Memory B cell (primary cell): ENCODE measurements at regions not wholly inside any gene's neighbourhood (a gene's known extent, or its start where the extent isn't known, plus 50 kb on each side); places are given as distances from the start of the nearest gene placed in this dataset.

Experiments used
- ATAC-seq: fragments of 150-1000 bp; cut with Tn5 transposase; 2 replicates; pipeline ENCODE4 v1.10.0; 2021; ENCODE audit warnings: low read depth, mild to moderate bottlenecking, moderate library complexity
- DNase-seq, 2 donors: peaks; one replicate each; pipeline ENCODE4 v3.0.0; 2022; ENCODE audit warnings: low spot score in 2 of 2
- H3K27ac Mint-ChIP-seq: one replicate; pipeline ENCODE4 v1.8.0; 2022; ENCODE audit warnings: mild to moderate bottlenecking, moderate library complexity, mixed read lengths
- H3K27me3 Mint-ChIP-seq: one replicate; pipeline ENCODE4 v1.8.0; 2022; ENCODE audit warnings: mixed read lengths
- H3K36me3 Mint-ChIP-seq: one replicate; pipeline ENCODE4 v1.8.0; 2022; ENCODE audit warnings: mild to moderate bottlenecking, mixed read lengths
- H3K4me1 Mint-ChIP-seq: one replicate; pipeline ENCODE4 v1.8.0; 2022; ENCODE audit warnings: mixed read lengths
- H3K4me3 Mint-ChIP-seq: one replicate; pipeline ENCODE4 v1.8.0; 2022; ENCODE audit warnings: mild to moderate bottlenecking, moderate library complexity, mixed read lengths
- H3K9me3 Mint-ChIP-seq: one replicate; pipeline ENCODE4 v1.8.0; 2022; ENCODE audit warnings: mixed read lengths

- DNase-seq (peak; percentile 32 to 53), ATAC-seq (peak; percentile 99)
- Mint-ChIP-seq H3K27ac (peak overlapping the region; percentile 45), H3K4me1 (peaks cover 9% of the 10 kb centered on the region), H3K36me3 (no peaks in the 10 kb centered on the region), H3K9me3 (no peaks in the 10 kb centered on the region), H3K4me3 (no peak overlapping the region), H3K27me3 (peaks cover 22% of the 10 kb centered on the region)
These were observed 174.3 kb upstream of the TNRC6C start for GRCh38 chr17:77783991-77784820.

DNA sequence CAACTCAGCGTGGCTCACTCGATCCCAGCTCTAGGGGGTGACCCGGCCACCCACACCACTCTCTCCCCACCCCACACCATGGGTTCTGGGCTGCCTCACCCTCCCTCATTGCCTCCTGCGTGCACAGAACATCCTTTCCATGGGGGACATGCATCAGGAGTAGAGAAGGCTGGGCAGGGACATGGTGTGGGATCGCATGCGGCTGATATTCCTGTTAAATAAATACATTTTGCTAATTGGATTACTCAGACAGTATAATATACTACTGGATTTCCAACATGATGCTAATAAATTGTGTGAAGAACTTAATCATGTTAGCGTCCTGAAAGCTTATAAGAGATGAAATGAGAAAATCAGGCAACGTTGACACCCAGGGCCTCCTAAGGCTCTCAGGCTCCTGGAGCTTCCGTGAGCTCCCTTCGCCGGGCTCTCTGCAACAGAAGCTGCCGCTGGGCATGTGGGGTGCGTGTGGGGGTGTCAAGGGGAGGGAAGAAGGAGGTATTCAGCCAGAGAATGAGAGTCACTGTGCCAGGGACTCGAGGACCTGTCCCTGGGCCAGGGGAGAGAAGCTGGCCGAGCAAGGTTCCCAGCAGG lies 173.1 kb upstream of the TNRC6C start:
- ATAC-seq (no peak), DNase-seq (no peak)
- Mint-ChIP-seq H3K4me3 (no peak overlapping the region), H3K9me3 (no peaks in the 10 kb centered on the region), H3K4me1 (peaks cover 9% of the 10 kb centered on the region), H3K27me3 (peaks cover 26% of the 10 kb centered on the region), H3K36me3 (no peaks in the 10 kb centered on the region), H3K27ac (no peak overlapping the region)

GRCh38 chr17:77786090-77786489 lies 172.4 kb upstream of the TNRC6C start:
- Mint-ChIP-seq H3K27ac (no peak overlapping the region), H3K36me3 (no peaks in the 10 kb centered on the region), H3K4me3 (no peak overlapping the region), H3K27me3 (peaks cover 27% of the 10 kb centered on the region), H3K9me3 (no peaks in the 10 kb centered on the region), H3K4me1 (peaks cover 9% of the 10 kb centered on the region)
- ATAC-seq (no peak), DNase-seq (no peak)

GRCh38 chr17:77786740-77787505 lies 171.6 kb upstream of the TNRC6C start:
- Mint-ChIP-seq H3K27ac (no peak overlapping the region), H3K27me3 (peaks cover 24% of the 10 kb centered on the region), H3K9me3 (no peaks in the 10 kb centered on the region), H3K4me3 (no peak overlapping the region), H3K36me3 (no peaks in the 10 kb centered on the region), H3K4me1 (peaks cover 7% of the 10 kb centered on the region)
- no peak for DNase-seq
- ATAC-seq: no peak

DNA sequence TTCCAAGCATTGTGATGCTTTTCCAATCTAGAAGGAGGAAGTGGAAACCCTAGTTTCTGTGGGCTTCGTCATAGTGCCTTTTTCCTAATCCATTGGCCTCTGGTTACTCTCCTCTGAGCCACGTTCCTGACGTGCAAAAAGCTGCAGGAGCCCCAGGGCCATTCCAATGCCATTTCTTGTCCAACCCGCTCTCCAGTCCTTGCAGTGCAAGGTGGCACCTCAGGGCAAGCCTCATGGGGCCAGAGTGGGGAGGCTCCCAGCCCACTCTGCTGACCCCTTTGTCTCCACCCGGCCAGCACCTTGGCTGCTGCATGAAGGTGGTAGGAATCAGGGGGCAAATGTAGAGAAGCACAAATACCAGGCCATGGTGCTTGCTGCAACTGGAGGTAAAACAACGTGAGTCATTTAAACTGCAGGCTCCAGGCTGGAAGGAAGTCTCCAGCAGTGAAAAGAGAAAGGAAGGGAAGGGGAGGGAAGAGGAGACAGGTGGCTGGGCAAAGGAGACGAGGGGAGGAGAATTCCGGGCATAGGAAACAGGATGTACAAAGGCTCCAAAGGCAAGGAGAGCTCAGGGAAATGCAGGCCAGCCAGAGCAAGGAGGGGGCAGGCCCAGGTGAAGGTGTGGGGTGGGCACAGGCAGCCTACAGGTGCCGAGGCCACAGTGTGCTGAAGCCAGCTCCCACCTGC lies 168.2 kb upstream of the TNRC6C start:
- ATAC-seq (no peak), DNase-seq (no peak)
- Mint-ChIP-seq H3K27me3 (peaks cover 29% of the 10 kb centered on the region), H3K36me3 (no peaks in the 10 kb centered on the region), H3K9me3 (no peaks in the 10 kb centered on the region), H3K4me3 (no peak overlapping the region), H3K27ac (no peak overlapping the region), H3K4me1 (peaks cover 6% of the 10 kb centered on the region)

DNA sequence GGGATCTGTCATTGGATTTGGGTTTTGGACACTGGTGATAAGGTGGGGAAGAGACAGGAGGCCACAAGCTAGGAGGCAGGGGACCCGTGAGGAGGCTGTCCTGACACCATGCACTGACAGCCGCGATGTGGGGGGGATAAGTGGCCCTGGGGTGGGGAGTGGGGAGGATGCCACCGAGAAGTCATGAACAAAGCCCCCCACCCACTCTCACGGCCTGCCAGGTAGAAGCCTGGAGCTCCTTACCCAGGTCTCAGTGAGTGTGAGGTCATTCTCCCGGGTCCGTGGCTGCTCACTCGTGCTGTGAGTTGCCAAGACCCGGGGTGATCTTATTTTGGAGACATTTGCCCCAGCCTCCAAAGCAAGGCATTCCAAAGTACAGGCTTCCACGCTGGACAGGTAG lies 165.9 kb upstream of the TNRC6C start:
- H3K4me1 Mint-ChIP-seq: peaks cover 6% of the 10 kb centered on the region
- no peaks in the 10 kb centered on the region for H3K36me3 Mint-ChIP-seq
- ATAC-seq (no peak), DNase-seq (no peak)
- no peak overlapping the region for H3K4me3 Mint-ChIP-seq
- no peak overlapping the region for H3K27ac Mint-ChIP-seq
- H3K27me3 Mint-ChIP-seq: peaks cover 33% of the 10 kb centered on the region
- H3K9me3 Mint-ChIP-seq: no peaks in the 10 kb centered on the region

GRCh38 chr17:77793146-77793970 lies 165.1 kb upstream of the TNRC6C start:
- no peak for ATAC-seq
- Mint-ChIP-seq H3K4me3 (no peak overlapping the region), H3K27ac (no peak overlapping the region), H3K4me1 (peaks cover 6% of the 10 kb centered on the region), H3K27me3 (peaks cover 33% of the 10 kb centered on the region), H3K36me3 (no peaks in the 10 kb centered on the region), H3K9me3 (no peaks in the 10 kb centered on the region)
- DNase-seq: no peak

- H3K36me3 Mint-ChIP-seq: no peaks in the 10 kb centered on the region
- ATAC-seq (no peak), DNase-seq (no peak)
- H3K4me3 Mint-ChIP-seq: no peak overlapping the region
- H3K27ac Mint-ChIP-seq: no peak overlapping the region
- H3K27me3 Mint-ChIP-seq: peaks cover 37% of the 10 kb centered on the region
- H3K4me1 Mint-ChIP-seq: peaks cover 6% of the 10 kb centered on the region
- H3K9me3 Mint-ChIP-seq: no peaks in the 10 kb centered on the region
These were observed 164.6 kb upstream of the TNRC6C start for GRCh38 chr17:77793971-77794235.

DNA sequence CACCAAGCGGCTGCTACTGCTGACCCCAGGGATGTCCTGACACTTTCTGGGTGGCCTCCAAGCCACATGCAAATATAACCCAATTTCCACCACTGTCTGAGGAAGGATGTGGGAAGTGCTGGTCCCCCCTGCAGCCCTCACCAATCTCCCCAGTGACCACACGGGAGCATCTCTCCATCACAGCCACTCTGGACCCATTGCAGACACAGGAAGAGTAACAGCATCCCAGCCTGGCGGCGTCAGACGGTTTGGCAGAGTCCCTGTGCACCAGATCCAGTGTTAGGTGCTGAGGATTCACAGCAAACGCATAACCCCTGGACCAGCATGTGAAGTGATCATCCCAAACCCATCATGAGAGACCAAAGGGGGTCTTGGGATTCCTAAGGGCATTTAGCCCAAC lies 163.7 kb upstream of the TNRC6C start:
- Mint-ChIP-seq H3K27me3 (peaks cover 36% of the 10 kb centered on the region), H3K27ac (no peak overlapping the region)
- ATAC-seq: no peak

DNA sequence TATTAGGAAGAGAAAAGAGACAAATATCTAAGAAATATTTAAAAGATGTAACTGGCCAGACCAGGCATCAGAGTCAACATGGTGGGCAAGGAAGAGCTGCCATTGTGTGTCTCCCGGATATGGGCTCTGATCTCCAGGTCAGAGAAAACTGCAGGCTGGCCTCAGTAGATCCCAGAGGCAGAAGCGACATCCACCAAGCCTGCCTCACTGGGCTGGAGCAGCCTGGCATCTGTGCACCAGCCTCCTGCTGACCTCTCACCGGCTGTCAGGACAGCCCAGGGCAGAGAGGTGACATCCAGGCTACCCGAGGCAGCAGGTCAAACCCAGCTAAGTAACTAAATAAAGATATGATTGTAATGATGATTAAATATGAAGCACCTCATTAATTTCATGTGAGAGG lies 162.8 kb upstream of the TNRC6C start:
- peaks cover 6% of the 10 kb centered on the region for H3K4me1 Mint-ChIP-seq
- no peak overlapping the region for H3K4me3 Mint-ChIP-seq
- H3K36me3 Mint-ChIP-seq: no peaks in the 10 kb centered on the region
- no peak for DNase-seq
- peaks cover 32% of the 10 kb centered on the region for H3K27me3 Mint-ChIP-seq
- H3K27ac Mint-ChIP-seq: no peak overlapping the region
- H3K9me3 Mint-ChIP-seq: no peaks in the 10 kb centered on the region
- ATAC-seq: no peak

More for the DNA sequence above, 163.7 kb upstream of the TNRC6C start:
- no peak for DNase-seq
- Mint-ChIP-seq H3K9me3 (no peaks in the 10 kb centered on the region), H3K36me3 (no peaks in the 10 kb centered on the region), H3K4me1 (peaks cover 6% of the 10 kb centered on the region), H3K4me3 (no peak overlapping the region)

GRCh38 chr17:77796176-77796860 lies 162.2 kb upstream of the TNRC6C start:
- DNase-seq (no peak), ATAC-seq (no peak)
- Mint-ChIP-seq H3K4me3 (no peak overlapping the region), H3K4me1 (peaks cover 6% of the 10 kb centered on the region), H3K27me3 (peaks cover 39% of the 10 kb centered on the region), H3K9me3 (no peaks in the 10 kb centered on the region), H3K27ac (no peak overlapping the region), H3K36me3 (no peaks in the 10 kb centered on the region)

DNA sequence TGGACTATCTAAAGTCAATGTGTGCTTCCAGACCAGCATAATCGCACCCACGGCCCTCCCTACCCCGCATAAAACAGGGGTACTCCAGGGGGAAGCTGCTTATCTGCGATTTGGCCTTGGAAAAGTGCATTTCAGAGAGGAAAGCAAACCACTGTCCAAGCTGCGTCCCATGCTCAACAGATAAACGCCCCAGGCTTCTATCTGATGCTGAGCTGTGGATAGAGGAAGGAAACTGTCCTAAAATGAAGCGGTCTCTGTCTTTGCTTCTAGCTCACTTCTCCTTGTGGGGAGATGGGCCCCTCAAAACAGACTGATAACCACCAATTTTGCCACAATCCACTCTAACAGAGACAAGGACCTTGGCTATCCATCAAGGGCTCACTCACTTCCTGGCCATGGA lies 160.5 kb upstream of the TNRC6C start:
- peaks cover 41% of the 10 kb centered on the region for H3K27me3 Mint-ChIP-seq
- H3K9me3 Mint-ChIP-seq: no peaks in the 10 kb centered on the region
- H3K4me3 Mint-ChIP-seq: no peak overlapping the region
- ATAC-seq: no peak
- no peak for DNase-seq
- no peak overlapping the region for H3K27ac Mint-ChIP-seq
- H3K4me1 Mint-ChIP-seq: peaks cover 6% of the 10 kb centered on the region
- H3K36me3 Mint-ChIP-seq: no peaks in the 10 kb centered on the region

DNA sequence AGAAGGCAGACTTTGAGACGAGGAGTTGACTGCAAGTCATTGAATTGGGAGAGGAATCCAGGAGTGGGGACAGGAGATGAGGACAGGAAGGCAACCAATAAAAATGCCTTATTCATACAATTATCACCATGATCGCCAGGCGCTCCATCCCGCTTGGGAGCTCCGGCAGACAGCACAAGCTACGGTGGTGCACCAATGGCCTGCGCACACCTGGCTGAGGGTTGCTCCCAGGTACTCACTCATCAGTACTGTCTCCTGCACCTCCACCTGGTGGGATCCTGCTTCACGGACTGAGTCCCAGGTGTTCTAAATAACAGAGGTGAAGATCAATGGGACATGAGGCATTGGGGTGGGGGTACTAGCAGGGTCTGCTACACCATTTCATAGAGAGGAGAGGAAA lies 160.0 kb upstream of the TNRC6C start:
- peaks cover 41% of the 10 kb centered on the region for H3K27me3 Mint-ChIP-seq
- H3K27ac Mint-ChIP-seq: no peak overlapping the region
- H3K36me3 Mint-ChIP-seq: no peaks in the 10 kb centered on the region
- H3K9me3 Mint-ChIP-seq: no peaks in the 10 kb centered on the region
- no peak overlapping the region for H3K4me3 Mint-ChIP-seq
- DNase-seq: no peak
- peaks cover 6% of the 10 kb centered on the region for H3K4me1 Mint-ChIP-seq
- no peak for ATAC-seq
